GM21423 (cell line): ENCODE measurements at regions not wholly inside any gene's neighbourhood (a gene's known extent, or its start where the extent isn't known, plus 50 kb on each side); places are given as distances from the start of the nearest gene placed in this dataset.

Source experiments
- ATAC-seq: cut with Tn5 transposase; IDR thresholded peaks from one replicate; pipeline ENCODE4 v1.9.1; 2021; ENCODE audit warnings: mild to moderate bottlenecking, moderate library complexity; ENCODE audit not compliant: unreplicated experiment

- ATAC-seq: no peak
Measured at GRCh38 chr17:68706356-68706920, 105.3 kb upstream of the FAM20A start.

- no peak for ATAC-seq
Measured at GRCh38 chr17:68705714-68706076, 104.5 kb upstream of the FAM20A start.

- no peak for ATAC-seq
Measured at GRCh38 chr17:68704871-68705713, 103.9 kb upstream of the FAM20A start.

- ATAC-seq: no peak
Measured at GRCh38 chr17:68701046-68701445, 99.9 kb upstream of the FAM20A start.

GRCh38 chr17:68700421-68700820 is 99.3 kb upstream of the FAM20A start:
- no peak for ATAC-seq

- no peak for ATAC-seq
Measured at GRCh38 chr17:68699936-68700335, 98.8 kb upstream of the FAM20A start.

GRCh38 chr17:68698746-68699145 is 97.6 kb upstream of the FAM20A start:
- no peak for ATAC-seq

GRCh38 chr17:68697850-68698361 is 96.7 kb upstream of the FAM20A start:
- ATAC-seq: no peak

GRCh38 chr17:68695659-68696058 is 94.5 kb upstream of the FAM20A start:
- ATAC-seq: no peak

- ATAC-seq: no peak
Measured at GRCh38 chr17:68694791-68695485, 93.8 kb upstream of the FAM20A start.

- no peak for ATAC-seq
Measured at GRCh38 chr17:68693896-68694295, 92.7 kb upstream of the FAM20A start.

- ATAC-seq: no peak
Measured at GRCh38 chr17:68693466-68693865, 92.3 kb upstream of the FAM20A start.

- no peak for ATAC-seq
Measured at GRCh38 chr17:68686108-68686988, 85.2 kb upstream of the FAM20A start.

GRCh38 chr17:68684949-68685357 is 83.8 kb upstream of the FAM20A start:
- ATAC-seq: no peak

- ATAC-seq: no peak
Measured at GRCh38 chr17:68682903-68683302, 81.7 kb upstream of the FAM20A start.

GRCh38 chr17:68679882-68680281 is 78.7 kb upstream of the FAM20A start:
- ATAC-seq: no peak

- ATAC-seq: no peak
Measured at GRCh38 chr17:68676856-68677255, 75.7 kb upstream of the FAM20A start.

GRCh38 chr17:68675723-68676122 is 74.6 kb upstream of the FAM20A start:
- no peak for ATAC-seq

- no peak for ATAC-seq
Measured at GRCh38 chr17:68674029-68674925, 73.1 kb upstream of the FAM20A start.
